ENCODE measurements at regions not wholly inside any gene's neighbourhood (a gene's known extent, or its start where the extent isn't known, plus 50 kb on each side); places are given as distances from the start of the nearest gene placed in this dataset.

DNA sequence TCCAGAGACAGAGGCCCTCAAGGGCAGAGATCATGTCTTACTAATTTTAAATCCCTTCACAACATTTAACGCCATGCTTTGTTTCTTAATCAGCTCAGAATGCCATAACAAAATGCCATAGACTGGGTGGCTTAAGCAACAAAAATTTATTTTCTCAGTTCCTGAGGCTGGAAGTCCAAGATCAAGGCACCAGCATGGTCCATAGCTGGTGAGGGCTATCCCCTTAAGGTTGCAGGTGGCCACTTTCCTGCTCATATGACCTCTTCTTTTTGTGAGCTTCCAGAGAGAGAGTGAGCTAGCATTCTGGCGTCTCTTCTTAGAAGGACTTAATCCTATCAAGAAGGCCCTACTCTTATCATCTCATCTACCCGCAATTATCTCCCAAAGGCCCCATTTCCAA is 470.3 kb downstream of the ZNF608 start:
- Mint-ChIP-seq H3K9me3 (peaks cover 0 to 7% (median 5%) of the 10 kb centered on the region in 7 donors), H3K36me3 (no peaks in the 10 kb centered on the region), H3K27me3 (no peaks in the 10 kb centered on the region), H3K4me3 (no peak overlapping the region), H3K4me1 (no peaks in the 10 kb centered on the region), H3K27ac (no peak overlapping the region)
- Histone ChIP-seq H3K36me3 (ENCODE audit: control insufficient read depth, insufficient read depth, low read length) (no peaks in the 10 kb centered on the region), H3K4me3 (ENCODE audit: low read depth, low read length) (no peak overlapping the region), H3K27ac (ENCODE audit: insufficient read depth, low read length, poor library complexity, severe bottlenecking) (no peak overlapping the region), H3K4me1 (ENCODE audit: control insufficient read depth, insufficient read depth, low read length, poor library complexity, severe bottlenecking) (no peaks in the 10 kb centered on the region), H3K9me3 (ENCODE audit: control insufficient read depth in 2 of 2, low read length in 2 of 2) (no peaks in the 10 kb centered on the region), H3K27me3 (ENCODE audit: control insufficient read depth, insufficient read depth, low read length) (no peaks in the 10 kb centered on the region)
- ATAC-seq (ENCODE audit: low read depth in 2 of 2) (no peak), DNase-seq (no peak)

- Histone ChIP-seq H3K27ac (ENCODE audit: insufficient read depth, low read length, poor library complexity, severe bottlenecking) (no peak overlapping the region), H3K4me1 (ENCODE audit: control insufficient read depth, insufficient read depth, low read length, poor library complexity, severe bottlenecking) (no peaks in the 10 kb centered on the region), H3K36me3 (ENCODE audit: control insufficient read depth, insufficient read depth, low read length) (no peaks in the 10 kb centered on the region), H3K9me3 (ENCODE audit: control insufficient read depth in 2 of 2, low read length in 2 of 2) (no peaks in the 10 kb centered on the region), H3K27me3 (ENCODE audit: control insufficient read depth, insufficient read depth, low read length) (no peaks in the 10 kb centered on the region), H3K4me3 (ENCODE audit: low read depth, low read length) (no peak overlapping the region)
- Mint-ChIP-seq H3K4me1 (no peaks in the 10 kb centered on the region), H3K9me3 (peaks cover 0 to 10% (median 5%) of the 10 kb centered on the region in 7 donors), H3K4me3 (no peak overlapping the region), H3K27ac (no peak overlapping the region), H3K36me3 (no peaks in the 10 kb centered on the region), H3K27me3 (no peaks in the 10 kb centered on the region)
- DNase-seq: no peak
- ATAC-seq (ENCODE audit: low read depth in 2 of 2): no peak
Observed at GRCh38 chr5:124274949-124275348, 471.5 kb downstream of the ZNF608 start.

DNA sequence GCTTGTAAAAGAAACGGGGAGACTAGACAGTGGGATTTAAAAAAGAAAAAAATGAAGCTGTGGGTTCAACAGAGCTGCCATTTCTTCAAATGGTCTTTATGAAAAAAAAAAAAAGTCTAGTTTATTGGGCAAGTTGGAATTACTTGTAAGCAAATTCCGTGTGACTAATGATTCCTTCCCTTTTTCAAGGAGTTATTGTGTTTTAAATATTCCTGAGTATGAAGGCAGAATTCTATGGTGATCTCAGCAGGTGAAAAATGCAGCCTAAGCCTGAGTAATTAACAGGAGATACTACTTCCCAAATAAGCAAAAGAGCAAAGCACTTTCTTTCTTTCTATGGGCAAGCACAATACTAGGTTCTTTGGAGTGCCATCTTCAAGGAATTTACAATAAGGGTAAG is 481.9 kb downstream of the ZNF608 start:
- no peaks in the 10 kb centered on the region for H3K4me1 Mint-ChIP-seq
- H3K9me3 ChIP-seq (ENCODE audit: control insufficient read depth in 2 of 2, low read length in 2 of 2): no peaks in the 10 kb centered on the region
- peaks cover 0 to 5% (median 0%) of the 10 kb centered on the region in 7 donors for H3K9me3 Mint-ChIP-seq
- H3K27ac Mint-ChIP-seq: no peak overlapping the region
- H3K4me3 Mint-ChIP-seq: no peak overlapping the region
- peaks cover 4% of the 10 kb centered on the region for H3K27me3 Mint-ChIP-seq
- no peaks in the 10 kb centered on the region for H3K36me3 Mint-ChIP-seq
- DNase-seq: no peak
- no peaks in the 10 kb centered on the region for H3K27me3 ChIP-seq (ENCODE audit: control insufficient read depth, insufficient read depth, low read length)
- H3K4me1 ChIP-seq (ENCODE audit: control insufficient read depth, insufficient read depth, low read length, poor library complexity, severe bottlenecking): no peaks in the 10 kb centered on the region
- no peak for ATAC-seq (ENCODE audit: low read depth in 2 of 2)
- H3K4me3 ChIP-seq (ENCODE audit: low read depth, low read length): no peak overlapping the region
- H3K27ac ChIP-seq (ENCODE audit: insufficient read depth, low read length, poor library complexity, severe bottlenecking): no peak overlapping the region
- H3K36me3 ChIP-seq (ENCODE audit: control insufficient read depth, insufficient read depth, low read length): no peaks in the 10 kb centered on the region

- H3K36me3 Mint-ChIP-seq: no peaks in the 10 kb centered on the region
- H3K27me3 ChIP-seq (ENCODE audit: control insufficient read depth, insufficient read depth, low read length): no peaks in the 10 kb centered on the region
- no peak overlapping the region for H3K27ac ChIP-seq (ENCODE audit: insufficient read depth, low read length, poor library complexity, severe bottlenecking)
- no peak overlapping the region for H3K4me3 ChIP-seq (ENCODE audit: low read depth, low read length)
- no peaks in the 10 kb centered on the region for H3K4me1 Mint-ChIP-seq
- no peak overlapping the region for H3K27ac Mint-ChIP-seq
- peaks cover 4% of the 10 kb centered on the region for H3K27me3 Mint-ChIP-seq
- DNase-seq: no peak
- peaks cover 0 to 2% (median 0%) of the 10 kb centered on the region in 7 donors for H3K9me3 Mint-ChIP-seq
- H3K4me1 ChIP-seq (ENCODE audit: control insufficient read depth, insufficient read depth, low read length, poor library complexity, severe bottlenecking): no peaks in the 10 kb centered on the region
- no peaks in the 10 kb centered on the region for H3K36me3 ChIP-seq (ENCODE audit: control insufficient read depth, insufficient read depth, low read length)
- H3K4me3 Mint-ChIP-seq: no peak overlapping the region
- H3K9me3 ChIP-seq (ENCODE audit: control insufficient read depth in 2 of 2, low read length in 2 of 2): no peaks in the 10 kb centered on the region
- no peak for ATAC-seq (ENCODE audit: low read depth in 2 of 2)
Observed at GRCh38 chr5:124263680-124264491, 482.6 kb downstream of the ZNF608 start.

DNA sequence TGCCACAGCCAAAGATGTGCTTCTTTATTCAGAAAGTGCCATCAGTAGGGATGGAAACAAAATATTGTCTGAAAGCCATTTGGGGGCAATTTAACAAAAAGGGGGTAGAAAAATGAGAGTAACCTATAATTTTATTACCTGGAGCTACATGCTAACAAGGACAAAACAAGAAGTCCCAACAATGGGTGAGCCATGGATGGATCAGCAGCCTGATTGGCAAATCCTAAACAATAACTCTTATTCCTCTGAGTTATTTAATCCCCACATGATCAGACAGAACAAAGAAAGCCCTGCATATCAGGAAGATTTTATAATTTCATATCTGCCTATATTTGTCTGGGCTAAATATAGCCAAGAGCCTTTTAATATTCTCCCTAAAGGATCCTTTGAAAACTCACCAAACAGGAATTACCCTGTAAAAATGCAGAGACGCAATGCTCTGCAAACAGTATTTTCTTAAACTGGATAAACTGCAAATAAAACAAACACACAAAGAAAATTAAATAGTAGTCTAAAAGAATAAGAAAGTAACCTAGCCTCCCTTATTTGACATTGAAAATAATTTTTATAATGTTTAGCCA is 483.4 kb downstream of the ZNF608 start:
- DNase-seq: no peak
- H3K36me3 Mint-ChIP-seq: no peaks in the 10 kb centered on the region
- H3K4me1 ChIP-seq (ENCODE audit: control insufficient read depth, insufficient read depth, low read length, poor library complexity, severe bottlenecking): no peaks in the 10 kb centered on the region

DNA sequence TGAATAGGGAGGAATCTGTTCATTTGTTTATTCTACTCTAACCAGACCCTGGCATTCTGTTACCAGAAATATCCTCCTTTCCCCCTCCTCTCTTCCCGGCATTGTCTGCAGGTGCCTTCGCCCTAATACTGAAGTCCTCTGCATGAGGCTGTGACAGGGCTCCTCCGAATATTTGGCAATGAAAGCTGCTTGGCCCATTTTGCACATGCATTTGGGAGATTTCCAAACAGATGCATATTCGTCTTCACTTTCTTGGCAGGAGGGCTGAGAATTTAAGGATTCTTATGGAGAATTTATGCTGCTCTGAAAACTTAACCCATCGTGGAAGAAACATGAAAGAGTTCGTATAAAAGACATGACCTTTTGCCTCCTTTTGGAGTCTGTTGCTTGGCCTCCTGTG is 484.0 kb downstream of the ZNF608 start:
- no peaks in the 10 kb centered on the region for H3K9me3 ChIP-seq (ENCODE audit: control insufficient read depth in 2 of 2, low read length in 2 of 2)
- H3K4me1 ChIP-seq (ENCODE audit: control insufficient read depth, insufficient read depth, low read length, poor library complexity, severe bottlenecking): no peaks in the 10 kb centered on the region
- no peak overlapping the region for H3K27ac ChIP-seq (ENCODE audit: insufficient read depth, low read length, poor library complexity, severe bottlenecking)
- H3K4me3 ChIP-seq (ENCODE audit: low read depth, low read length): no peak overlapping the region
- H3K27me3 Mint-ChIP-seq: no peaks in the 10 kb centered on the region
- no peaks in the 10 kb centered on the region for H3K4me1 Mint-ChIP-seq
- ATAC-seq (ENCODE audit: low read depth in 2 of 2) (no peak), DNase-seq (no peak)
- H3K36me3 Mint-ChIP-seq: no peaks in the 10 kb centered on the region
- no peak overlapping the region for H3K27ac Mint-ChIP-seq
- H3K27me3 ChIP-seq (ENCODE audit: control insufficient read depth, insufficient read depth, low read length): no peaks in the 10 kb centered on the region
- H3K36me3 ChIP-seq (ENCODE audit: control insufficient read depth, insufficient read depth, low read length): no peaks in the 10 kb centered on the region
- peaks cover 0 to 3% (median 0%) of the 10 kb centered on the region in 7 donors for H3K9me3 Mint-ChIP-seq
- no peak overlapping the region for H3K4me3 Mint-ChIP-seq

More for the DNA sequence above, 483.4 kb downstream of the ZNF608 start:
- H3K4me1 Mint-ChIP-seq: no peaks in the 10 kb centered on the region
- H3K27me3 ChIP-seq (ENCODE audit: control insufficient read depth, insufficient read depth, low read length): no peaks in the 10 kb centered on the region
- no peak for ATAC-seq (ENCODE audit: low read depth in 2 of 2)
- H3K27ac ChIP-seq (ENCODE audit: insufficient read depth, low read length, poor library complexity, severe bottlenecking): no peak overlapping the region
- H3K4me3 Mint-ChIP-seq: no peak overlapping the region
- no peaks in the 10 kb centered on the region for H3K36me3 ChIP-seq (ENCODE audit: control insufficient read depth, insufficient read depth, low read length)
- H3K9me3 Mint-ChIP-seq: peaks cover 0 to 3% (median 0%) of the 10 kb centered on the region in 7 donors
- no peak overlapping the region for H3K4me3 ChIP-seq (ENCODE audit: low read depth, low read length)
- no peaks in the 10 kb centered on the region for H3K9me3 ChIP-seq (ENCODE audit: control insufficient read depth in 2 of 2, low read length in 2 of 2)
- no peaks in the 10 kb centered on the region for H3K27me3 Mint-ChIP-seq
- no peak overlapping the region for H3K27ac Mint-ChIP-seq

- H3K4me1 Mint-ChIP-seq: no peaks in the 10 kb centered on the region
Observed at GRCh38 chr5:124261848-124262247, 484.6 kb downstream of the ZNF608 start.

More at GRCh38 chr5:124261848-124262247, 484.6 kb downstream of the ZNF608 start:
- DNase-seq (no peak), ATAC-seq (ENCODE audit: low read depth in 2 of 2) (no peak)
- H3K36me3 Mint-ChIP-seq: no peaks in the 10 kb centered on the region
- H3K36me3 ChIP-seq (ENCODE audit: control insufficient read depth, insufficient read depth, low read length): no peaks in the 10 kb centered on the region
- H3K27me3 ChIP-seq (ENCODE audit: control insufficient read depth, insufficient read depth, low read length): no peaks in the 10 kb centered on the region
- peaks cover 0 to 3% (median 0%) of the 10 kb centered on the region in 7 donors for H3K9me3 Mint-ChIP-seq
- no peaks in the 10 kb centered on the region for H3K9me3 ChIP-seq (ENCODE audit: control insufficient read depth in 2 of 2, low read length in 2 of 2)
- no peaks in the 10 kb centered on the region for H3K27me3 Mint-ChIP-seq
- H3K4me1 ChIP-seq (ENCODE audit: control insufficient read depth, insufficient read depth, low read length, poor library complexity, severe bottlenecking): no peaks in the 10 kb centered on the region
- no peak overlapping the region for H3K27ac Mint-ChIP-seq
- no peak overlapping the region for H3K27ac ChIP-seq (ENCODE audit: insufficient read depth, low read length, poor library complexity, severe bottlenecking)
- no peak overlapping the region for H3K4me3 ChIP-seq (ENCODE audit: low read depth, low read length)
- no peak overlapping the region for H3K4me3 Mint-ChIP-seq
